K562 (cell line): ENCODE measurements at regions not wholly inside any gene's neighbourhood (a gene's known extent, or its start where the extent isn't known, plus 50 kb on each side); places are given as distances from the start of the nearest gene placed in this dataset.
A peak's percentile ranks its signal among the peaks of the same experiment; 100 is the strongest.

ENCODE experiments used
- ATAC-seq: fragments of 200-7000 bp; cut with Tn5 transposase; 3 replicates; pipeline ENCODE4 v1.9.1; 2020; ENCODE audit warnings: moderate library complexity
- BruUV-seq: library from RNA; stranded (reverse); fragments of 400-500 nt; replicated peaks from 2 replicates; lab custom pipeline; 2021; lab: Mats Ljungman, UMichigan
- CTCF ChIA-PET: fragments of 300-600 bp; formaldehyde crosslinking; extraction: SDS; loops from one replicate; lab custom pipeline; 2021; ENCODE audit warnings: low intra/inter-chr PET ratio; lab: Yijun Ruan, JAX
- POLR2A ChIA-PET: fragments of 300-600, 350-650 bp; sonication (Branson Sonifier 250); formaldehyde crosslinking; extraction: SDS; loops from one replicate; lab custom pipeline; 2021; ENCODE audit warnings: antibody characterized with exemption, inconsistent platforms; lab: Yijun Ruan, JAX
- DNase-seq, 4 experiments: peaks; one replicate each; pipeline versions ENCODE4 v3.0.0 to v3.0.0-alpha.2; 2011 to 2018; ENCODE audit warnings: low spot score in 3 of 4, mixed read lengths in 3 of 4; ENCODE audit errors: extremely low read depth in 1 of 4
- FAIRE-seq: peaks from 2 replicates; lab custom pipeline; 2011; peaks lifted over from hg19 to GRCh38; lab: Jason Lieb, UNC
- H2AFZ ChIP-seq: 2 replicates; pipeline ENCODE4 v1.6.0; 2011; ENCODE audit warnings: low read depth, low read length, control low read depth, inconsistent platforms
- H3K27ac ChIP-seq: fragments of 200-600 bp; 3 replicates; pipeline ENCODE4 v1.8.0; 2011; ENCODE audit warnings: low read depth, mild to moderate bottlenecking, control low read depth, inconsistent platforms, low read length, moderate library complexity, mixed read lengths; ENCODE audit errors: extremely low read depth
- H3K27me3 ChIP-seq, 2 experiments: fragments of 300-600 bp in 1 of 2; 2 replicates in 1 of 2; 3 replicates in 1 of 2; pipeline versions ENCODE4 v1.6.0 to v1.8.0; 2011; ENCODE audit warnings: inconsistent platforms in 2 of 2, low read length in 2 of 2, mild to moderate bottlenecking in 1 of 2, mixed read lengths in 1 of 2, moderate library complexity in 1 of 2; ENCODE audit not compliant: control insufficient read depth in 2 of 2, insufficient read depth in 2 of 2
- H3K36me3 ChIP-seq: fragments of 300-600 bp; 3 replicates; pipeline ENCODE4 v1.8.0; 2011; ENCODE audit warnings: mild to moderate bottlenecking, low read length, inconsistent platforms; ENCODE audit not compliant: control insufficient read depth, insufficient read depth
- H3K4me1 ChIP-seq, 2 experiments: fragments of 200-600 bp in 1 of 2; replicated peaks in 1 of 2; 2 replicates in 1 of 2; 3 replicates in 1 of 2; pipeline versions ENCODE4 v1.5.1 to v1.8.0; 2011; ENCODE audit warnings: inconsistent platforms in 2 of 2, low read length in 2 of 2, mild to moderate bottlenecking in 1 of 2, mixed read lengths in 1 of 2, moderate library complexity in 1 of 2; ENCODE audit not compliant: control insufficient read depth in 2 of 2, insufficient read depth in 2 of 2
- H3K4me2 ChIP-seq: 2 replicates; pipeline ENCODE4 v1.6.1; 2011; ENCODE audit warnings: low read length, control low read depth, inconsistent platforms, mixed read lengths; ENCODE audit not compliant: insufficient read depth
- H3K4me3 ChIP-seq: fragments of 200-600 bp; sonication (generic), shearing (Covaris generic); 2 replicates; pipeline ENCODE4 v1.5.1; 2016; ENCODE audit warnings: control low read depth, inconsistent platforms
- H3K79me2 ChIP-seq: fragments of 200-600 bp; 3 replicates; pipeline ENCODE4 v1.8.0; 2011; ENCODE audit warnings: low read length, inconsistent platforms; ENCODE audit not compliant: control insufficient read depth, insufficient read depth
- H3K9ac ChIP-seq, 2 experiments: 2 replicates each; pipeline versions ENCODE4 v1.6.0 to v1.6.1; 2011; ENCODE audit warnings: low read depth in 2 of 2, low read length in 2 of 2, control low read depth in 1 of 2, inconsistent platforms in 1 of 2, mild to moderate bottlenecking in 1 of 2, mixed read lengths in 1 of 2; ENCODE audit not compliant: insufficient read depth in 1 of 2
- H3K9me1 ChIP-seq: one replicate; pipeline ENCODE4 v1.6.0; 2011; ENCODE audit warnings: inconsistent platforms, mild to moderate bottlenecking, low read length, moderate library complexity; ENCODE audit not compliant: control insufficient read depth, insufficient read depth
- H3K9me3 ChIP-seq: replicated peaks from 2 replicates; pipeline ENCODE4 v1.5.1; 2011; ENCODE audit warnings: low read depth, low read length, inconsistent platforms; ENCODE audit not compliant: control insufficient read depth, insufficient read depth
- H4K20me1 ChIP-seq: replicated peaks from 2 replicates; pipeline ENCODE4 v1.6.1; 2011; ENCODE audit warnings: low read length, inconsistent platforms, mixed read lengths; ENCODE audit not compliant: control insufficient read depth, insufficient read depth
- NFATC3 ChIP-seq: fragments of 450-650 bp; IDR thresholded peaks from 2 replicates; pipeline ENCODE4 v1.6.1; 2017; ENCODE audit warnings: mild to moderate bottlenecking
- TCFL5 ChIP-seq: fragments of 250-450 bp; sonication (Bioruptor Pico); conservative IDR thresholded peaks from 2 replicates; pipeline ENCODE4 v1.6.1; 2021; ENCODE audit warnings: mild to moderate bottlenecking, moderate library complexity, matching md5 sums
- WGBS: fragments of 100-300 bp; shearing (Covaris generic); methylation state at CpG from one replicate; pipeline ENCODE4 v1.1.6; 2016; ENCODE audit warnings: low coverage, mixed read lengths; ENCODE audit not compliant: insufficient coverage; ENCODE audit errors: missing lambda C conversion rate; 5-methylcytosine and 5-hydroxymethylcytosine counted together
- in situ Hi-C: fragments of 300-500 bp; cut with MboI; formaldehyde crosslinking; loops from 4 replicates; pipeline ENCODE4 v1.15.0; 2018; ENCODE audit warnings: inconsistent platforms, mixed read lengths
- intact Hi-C: fragments of 100-400 bp; cut with micrococcal nuclease; formaldehyde crosslinking; loops from 2 replicates; pipeline ENCODE4 v1.14.2; 2022
- TF ChIP-seq, protein P1 (sequence below): fragments of 450-650 bp; formaldehyde crosslinking; IDR thresholded peaks from 2 replicates; pipeline ENCODE4 v1.4.0; 2022; ENCODE audit warnings: missing genetic modification characterization
- TF ChIP-seq, protein P2 (sequence below), 2 experiments: fragments of 450-650 bp; IDR thresholded peaks; 2 replicates each; pipeline ENCODE4 v1.6.1; 2018; ENCODE audit warnings: mild to moderate bottlenecking in 2 of 2, low read depth in 1 of 2; ENCODE audit not compliant: partially characterized antibody in 2 of 2
- TF ChIP-seq, protein P3 (sequence below): fragments of 450-650 bp; IDR thresholded peaks from 2 replicates; pipeline ENCODE4 v1.6.1; 2017; ENCODE audit warnings: mild to moderate bottlenecking, moderate library complexity
- TF ChIP-seq, protein P4 (sequence below), 2 experiments: fragments of 200-800 bp in 1 of 2; sonication (Bioruptor generic) in 1 of 2; sonication (generic) in 1 of 2; formaldehyde crosslinking in 1 of 2; IDR thresholded peaks in 1 of 2; conservative IDR thresholded peaks in 1 of 2; 2 replicates each; pipeline versions ENCODE4 v1.5.0 to v1.6.1; 2016 to 2020; ENCODE audit warnings: missing compliant biosample characterization in 1 of 2, missing genetic modification characterization in 1 of 2, missing genetic modification reagents in 1 of 2

DNA sequence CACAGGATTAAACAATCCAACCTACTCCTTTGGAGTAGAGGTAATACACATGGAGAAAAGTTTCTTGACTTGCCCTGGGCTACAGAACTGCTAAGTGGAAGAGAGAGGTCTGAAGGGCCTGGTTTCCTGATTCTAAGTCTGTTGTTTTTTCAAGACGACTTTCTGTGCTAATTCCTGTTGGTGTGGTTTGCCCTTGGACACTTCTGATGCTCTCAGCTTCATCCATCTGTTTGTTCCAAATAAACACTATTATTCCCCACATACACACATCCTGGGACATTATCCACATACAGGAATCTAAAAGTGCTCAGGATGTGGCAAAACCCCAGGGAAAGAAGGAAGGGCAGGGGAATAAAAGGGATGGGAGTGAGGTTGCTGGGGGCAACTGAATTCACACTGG is 393.5 kb upstream of the TBL1XR1 start:
- ChIA-PET CTCF (no interaction called here), POLR2A (interaction anchor here (1.0 kb wide), 1 partner anchor 61 kb away, joined by 4 read pairs; no protein-coding TSS in a partner anchor)
- WGBS, result 9% methylated on average over 1 of the region's 1 CpG
- Histone ChIP-seq H3K9me3 (0 out of 2 replicates have a peak, but pooled peaks cover 2% of the 10 kb centered on the region), H3K9me1 (no peaks in the 10 kb centered on the region), H3K36me3 (no peaks in the 10 kb centered on the region), H3K9ac (no peak overlapping the region), H3K79me2 (no peaks in the 10 kb centered on the region), H3K4me3 (no peak overlapping the region), H3K4me2 (no peak overlapping the region), H4K20me1 (no peaks in the 10 kb centered on the region), H3K27me3 (no peaks in the 10 kb centered on the region), H2AFZ (no peak overlapping the region), H3K4me1 (no peaks in the 10 kb centered on the region; a peak in 1 of 5 replicates), H3K27ac (no peak overlapping the region)
- intact Hi-C loops, result no loop called here
- no peak for TF ChIP-seq TCFL5 (CRISPR knock-in tag)
- TF ChIP-seq, protein P1, sequence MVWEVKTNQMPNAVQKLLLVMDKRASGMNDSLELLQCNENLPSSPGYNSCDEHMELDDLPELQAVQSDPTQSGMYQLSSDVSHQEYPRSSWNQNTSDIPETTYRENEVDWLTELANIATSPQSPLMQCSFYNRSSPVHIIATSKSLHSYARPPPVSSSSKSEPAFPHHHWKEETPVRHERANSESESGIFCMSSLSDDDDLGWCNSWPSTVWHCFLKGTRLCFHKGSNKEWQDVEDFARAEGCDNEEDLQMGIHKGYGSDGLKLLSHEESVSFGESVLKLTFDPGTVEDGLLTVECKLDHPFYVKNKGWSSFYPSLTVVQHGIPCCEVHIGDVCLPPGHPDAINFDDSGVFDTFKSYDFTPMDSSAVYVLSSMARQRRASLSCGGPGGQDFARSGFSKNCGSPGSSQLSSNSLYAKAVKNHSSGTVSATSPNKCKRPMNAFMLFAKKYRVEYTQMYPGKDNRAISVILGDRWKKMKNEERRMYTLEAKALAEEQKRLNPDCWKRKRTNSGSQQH (CRISPR knock-in tag), result no peak
- in situ Hi-C loops, result no loop called here
- BruUV-seq, result no TSS peak
- no peak for ATAC-seq
- DNase-seq, result no peak
- no peak for FAIRE-seq

DNA sequence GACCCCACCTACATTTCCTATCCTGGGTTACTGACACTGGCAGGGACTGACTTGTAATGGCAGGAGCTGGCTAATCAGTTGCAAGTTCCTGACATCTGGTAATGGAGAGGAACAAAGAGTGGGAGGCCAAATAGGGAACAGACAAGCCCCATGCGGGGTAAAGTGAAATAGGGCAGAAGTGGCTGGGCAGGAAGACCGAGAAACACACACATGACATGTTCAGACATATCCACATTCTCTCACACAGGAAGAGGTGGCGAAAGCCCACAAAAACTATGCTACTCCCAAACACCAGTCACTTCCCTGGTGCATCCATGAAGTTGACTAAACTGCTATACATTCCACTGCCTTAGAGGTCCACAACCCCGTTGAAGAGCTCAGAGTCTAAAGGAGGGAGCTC is 394.1 kb upstream of the TBL1XR1 start:
- H3K79me2 ChIP-seq, result no peaks in the 10 kb centered on the region
- BruUV-seq, result no TSS peak
- TF ChIP-seq, protein P2, sequence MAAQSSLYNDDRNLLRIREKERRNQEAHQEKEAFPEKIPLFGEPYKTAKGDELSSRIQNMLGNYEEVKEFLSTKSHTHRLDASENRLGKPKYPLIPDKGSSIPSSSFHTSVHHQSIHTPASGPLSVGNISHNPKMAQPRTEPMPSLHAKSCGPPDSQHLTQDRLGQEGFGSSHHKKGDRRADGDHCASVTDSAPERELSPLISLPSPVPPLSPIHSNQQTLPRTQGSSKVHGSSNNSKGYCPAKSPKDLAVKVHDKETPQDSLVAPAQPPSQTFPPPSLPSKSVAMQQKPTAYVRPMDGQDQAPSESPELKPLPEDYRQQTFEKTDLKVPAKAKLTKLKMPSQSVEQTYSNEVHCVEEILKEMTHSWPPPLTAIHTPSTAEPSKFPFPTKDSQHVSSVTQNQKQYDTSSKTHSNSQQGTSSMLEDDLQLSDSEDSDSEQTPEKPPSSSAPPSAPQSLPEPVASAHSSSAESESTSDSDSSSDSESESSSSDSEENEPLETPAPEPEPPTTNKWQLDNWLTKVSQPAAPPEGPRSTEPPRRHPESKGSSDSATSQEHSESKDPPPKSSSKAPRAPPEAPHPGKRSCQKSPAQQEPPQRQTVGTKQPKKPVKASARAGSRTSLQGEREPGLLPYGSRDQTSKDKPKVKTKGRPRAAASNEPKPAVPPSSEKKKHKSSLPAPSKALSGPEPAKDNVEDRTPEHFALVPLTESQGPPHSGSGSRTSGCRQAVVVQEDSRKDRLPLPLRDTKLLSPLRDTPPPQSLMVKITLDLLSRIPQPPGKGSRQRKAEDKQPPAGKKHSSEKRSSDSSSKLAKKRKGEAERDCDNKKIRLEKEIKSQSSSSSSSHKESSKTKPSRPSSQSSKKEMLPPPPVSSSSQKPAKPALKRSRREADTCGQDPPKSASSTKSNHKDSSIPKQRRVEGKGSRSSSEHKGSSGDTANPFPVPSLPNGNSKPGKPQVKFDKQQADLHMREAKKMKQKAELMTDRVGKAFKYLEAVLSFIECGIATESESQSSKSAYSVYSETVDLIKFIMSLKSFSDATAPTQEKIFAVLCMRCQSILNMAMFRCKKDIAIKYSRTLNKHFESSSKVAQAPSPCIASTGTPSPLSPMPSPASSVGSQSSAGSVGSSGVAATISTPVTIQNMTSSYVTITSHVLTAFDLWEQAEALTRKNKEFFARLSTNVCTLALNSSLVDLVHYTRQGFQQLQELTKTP (IDR thresholded peaks at IDR 0.05; ENCODE audit: low read depth in 1 of 2, partially characterized antibody in 2 of 2), result no peak
- TF ChIP-seq, protein P3, sequence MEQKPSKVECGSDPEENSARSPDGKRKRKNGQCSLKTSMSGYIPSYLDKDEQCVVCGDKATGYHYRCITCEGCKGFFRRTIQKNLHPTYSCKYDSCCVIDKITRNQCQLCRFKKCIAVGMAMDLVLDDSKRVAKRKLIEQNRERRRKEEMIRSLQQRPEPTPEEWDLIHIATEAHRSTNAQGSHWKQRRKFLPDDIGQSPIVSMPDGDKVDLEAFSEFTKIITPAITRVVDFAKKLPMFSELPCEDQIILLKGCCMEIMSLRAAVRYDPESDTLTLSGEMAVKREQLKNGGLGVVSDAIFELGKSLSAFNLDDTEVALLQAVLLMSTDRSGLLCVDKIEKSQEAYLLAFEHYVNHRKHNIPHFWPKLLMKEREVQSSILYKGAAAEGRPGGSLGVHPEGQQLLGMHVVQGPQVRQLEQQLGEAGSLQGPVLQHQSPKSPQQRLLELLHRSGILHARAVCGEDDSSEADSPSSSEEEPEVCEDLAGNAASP, result no peak
- TF ChIP-seq NFATC3, result no peak
- TF ChIP-seq, protein P4, sequence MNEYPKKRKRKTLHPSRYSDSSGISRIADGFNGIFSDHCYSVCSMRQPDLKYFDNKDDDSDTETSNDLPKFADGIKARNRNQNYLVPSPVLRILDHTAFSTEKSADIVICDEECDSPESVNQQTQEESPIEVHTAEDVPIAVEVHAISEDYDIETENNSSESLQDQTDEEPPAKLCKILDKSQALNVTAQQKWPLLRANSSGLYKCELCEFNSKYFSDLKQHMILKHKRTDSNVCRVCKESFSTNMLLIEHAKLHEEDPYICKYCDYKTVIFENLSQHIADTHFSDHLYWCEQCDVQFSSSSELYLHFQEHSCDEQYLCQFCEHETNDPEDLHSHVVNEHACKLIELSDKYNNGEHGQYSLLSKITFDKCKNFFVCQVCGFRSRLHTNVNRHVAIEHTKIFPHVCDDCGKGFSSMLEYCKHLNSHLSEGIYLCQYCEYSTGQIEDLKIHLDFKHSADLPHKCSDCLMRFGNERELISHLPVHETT (CRISPR knock-in tag; conservative IDR thresholded peaks at IDR 0.05 in 1 of 2, IDR thresholded peaks at IDR 0.05 in 1 of 2), result no peak
- H3K27me3 ChIP-seq, result no peaks in the 10 kb centered on the region
- in situ Hi-C loops (no loop called here), intact Hi-C loops (no loop called here)
- DNase-seq, result no peak
- H3K27ac ChIP-seq, result no peak overlapping the region
- 30% methylated on average over 4 of the region's 4 CpGs for WGBS
- peaks cover 0 to 3% of the 10 kb centered on the region in 2 experiments; a peak in 2 of 5 replicates for H3K4me1 ChIP-seq
- POLR2A ChIA-PET, result interaction anchor here (0.7 kb wide), 1 partner anchor 30 kb away, joined by 4 read pairs; no protein-coding TSS in a partner anchor
- H3K9ac ChIP-seq, result no peak overlapping the region
- H3K4me2 ChIP-seq, result no peak overlapping the region
- H3K9me3 ChIP-seq, result 0 out of 2 replicates have a peak, but pooled peaks cover 2% of the 10 kb centered on the region
- CTCF ChIA-PET, result no interaction called here
- H2AFZ ChIP-seq, result peak overlapping the region; percentile 54
- peak; percentile 40 for FAIRE-seq
- H4K20me1 ChIP-seq, result no peaks in the 10 kb centered on the region
- H3K9me1 ChIP-seq, result no peaks in the 10 kb centered on the region
- peak; percentile 47 for ATAC-seq
- no peaks in the 10 kb centered on the region for H3K36me3 ChIP-seq
- no peak overlapping the region for H3K4me3 ChIP-seq
